ENCODE measurements at regions not wholly inside any gene's neighbourhood (a gene's known extent, or its start where the extent isn't known, plus 50 kb on each side); places are given as distances from the start of the nearest gene placed in this dataset.

DNA sequence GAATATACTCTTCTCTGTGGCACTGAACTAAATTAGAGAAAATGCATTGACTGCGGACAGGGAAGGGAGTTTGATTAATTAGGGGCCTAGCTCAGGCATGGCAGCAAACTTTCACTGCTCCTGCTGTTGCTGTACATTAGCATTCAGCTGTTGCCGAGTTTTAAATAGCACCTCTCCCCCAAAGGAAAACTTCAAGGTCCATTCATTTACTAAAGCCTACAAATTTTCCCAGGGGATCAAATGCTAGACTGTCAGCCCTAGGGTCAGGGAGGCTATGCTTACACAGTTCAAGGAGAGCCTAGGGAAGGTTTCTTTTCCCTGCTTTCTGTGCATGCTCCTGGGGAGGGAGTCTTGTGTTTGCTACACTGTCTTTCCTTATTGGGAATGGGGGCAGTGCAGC is 60.0 kb upstream of the GZMB start:
- no peak for DNase-seq (ENCODE audit: low read depth in 4 of 4, low spot score in 3 of 4)

DNA sequence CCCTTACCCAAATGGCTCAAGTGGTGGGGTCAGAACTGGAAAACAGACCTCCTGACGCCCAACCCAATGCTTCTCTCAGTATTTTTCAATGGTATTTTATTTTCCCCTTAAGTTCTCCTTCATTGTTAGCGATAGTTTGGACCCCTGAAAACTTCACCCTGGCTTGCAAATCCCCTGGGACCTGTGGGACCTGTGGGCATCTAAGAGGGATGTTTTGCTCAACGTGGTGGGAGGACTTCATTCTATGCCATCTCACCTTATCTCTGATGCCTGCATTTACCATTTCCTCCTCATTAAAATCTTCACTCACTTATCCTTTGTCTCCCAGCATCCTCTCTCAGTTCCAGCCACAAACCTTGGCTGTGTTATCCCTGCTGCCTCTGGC is 59.4 kb upstream of the GZMB start:
- DNase-seq (ENCODE audit: low read depth in 4 of 4, low spot score in 3 of 4): no peak

DNA sequence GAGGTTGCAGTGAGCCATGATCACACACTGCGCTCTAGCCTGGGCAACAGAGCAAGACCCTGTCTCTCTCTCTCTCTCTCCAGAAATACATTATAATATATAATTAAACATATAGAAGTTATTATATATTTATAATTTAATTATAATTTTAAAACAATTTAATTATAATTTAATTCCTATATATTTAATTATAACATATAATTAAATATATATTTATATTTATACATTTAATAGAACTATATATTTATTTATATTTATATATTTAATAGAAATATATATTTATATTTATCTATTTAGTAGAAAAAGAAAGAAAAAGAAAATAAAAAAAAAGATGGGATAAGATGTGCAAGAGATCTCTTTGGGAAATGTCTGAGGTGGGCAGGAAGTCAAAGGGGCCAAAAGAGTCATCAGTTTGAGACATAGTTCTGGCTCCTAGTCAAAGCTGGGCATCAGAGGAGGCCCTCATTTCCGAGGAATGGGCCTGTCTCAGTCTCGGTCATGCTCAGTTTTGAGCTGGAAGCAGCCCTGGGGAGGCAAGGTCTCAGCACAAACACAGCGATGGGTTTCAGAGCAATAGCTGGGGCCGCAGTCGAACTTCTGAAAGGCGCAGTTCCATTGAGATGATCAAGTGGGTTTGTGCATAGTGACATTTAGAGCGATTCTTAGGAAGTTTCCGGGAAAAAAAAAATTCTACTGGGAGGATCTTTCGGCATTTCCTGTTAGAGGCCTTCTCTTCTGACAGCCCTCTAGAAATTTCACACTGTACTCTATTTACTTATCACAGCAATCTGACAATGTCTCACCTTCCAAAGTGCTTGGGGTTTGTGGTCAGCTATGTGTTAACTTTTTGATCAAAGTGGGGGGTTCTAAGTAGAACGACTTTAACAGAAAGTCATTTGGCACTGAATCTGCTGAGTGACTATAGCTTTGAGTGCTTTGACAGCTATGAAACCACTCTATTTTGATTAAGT is 58.7 kb upstream of the GZMB start:
- no peak for DNase-seq (ENCODE audit: low read depth in 4 of 4, low spot score in 3 of 4)

DNA sequence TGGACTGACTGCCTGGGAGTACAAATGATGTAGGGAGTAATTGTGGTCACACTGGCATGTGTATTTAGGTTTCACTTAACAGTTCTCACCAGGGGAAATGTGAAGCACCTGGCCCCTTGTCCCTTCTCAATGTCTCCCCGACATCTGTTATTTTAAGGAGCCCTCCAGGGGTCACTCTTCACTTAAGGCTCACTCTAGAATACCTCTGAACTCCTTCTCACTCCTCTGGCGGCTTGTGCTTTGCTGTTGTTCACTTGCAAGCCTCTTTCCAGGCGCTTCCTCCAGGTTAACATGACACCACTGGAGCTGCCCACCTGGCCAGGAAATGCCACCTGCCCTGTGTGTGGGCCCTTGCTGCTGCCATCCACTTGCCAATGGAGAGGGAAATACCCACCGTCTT is 56.5 kb upstream of the GZMB start:
- DNase-seq (ENCODE audit: low read depth in 4 of 4, low spot score in 3 of 4): no peak

DNA sequence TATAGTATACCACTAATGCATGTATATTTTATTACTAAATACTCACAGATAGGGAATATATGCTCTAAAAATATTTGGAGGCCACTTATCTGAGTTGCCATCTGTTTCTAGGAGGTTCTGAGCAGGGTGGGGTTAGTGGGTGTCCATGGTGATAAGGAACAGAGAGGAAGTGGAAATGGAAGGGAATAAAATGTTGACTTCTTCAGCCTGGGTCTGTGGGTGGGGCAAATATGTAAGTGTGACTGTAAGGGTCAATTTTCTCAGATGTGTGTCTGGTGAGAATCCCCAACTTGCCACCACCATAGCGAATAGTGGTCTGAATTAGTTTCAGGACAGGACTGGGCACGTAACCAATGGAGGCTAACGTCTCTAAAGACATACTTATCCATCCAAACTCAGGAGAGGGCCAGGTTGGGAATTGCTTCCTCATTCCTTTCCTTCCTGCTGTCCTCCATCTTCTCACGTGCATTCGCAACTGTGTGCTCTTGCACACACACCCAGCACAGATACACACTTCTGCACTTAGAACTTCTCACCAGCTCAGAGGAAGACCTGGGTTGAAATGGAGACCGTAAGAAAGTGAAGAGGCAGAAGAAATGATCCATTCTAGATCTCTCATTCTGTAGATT is 54.2 kb upstream of the GZMB start:
- no peak for DNase-seq (ENCODE audit: low read depth in 4 of 4, low spot score in 3 of 4)

All from left renal pelvis (tissue), 4 donors.